SU-DHL-6 (cell line): ENCODE measurements at regions not wholly inside any gene's neighbourhood (a gene's known extent, or its start where the extent isn't known, plus 50 kb on each side); places are given as distances from the start of the nearest gene placed in this dataset.
A peak's percentile ranks its signal among the peaks of the same experiment; 100 is the strongest.

ENCODE experiments used
- H2AFZ ChIP-seq: fragments of 200-600 bp; sonication (generic); 2 replicates; pipeline ENCODE4 v1.6.1; 2014; ENCODE audit warnings: low read depth, mild to moderate bottlenecking, moderate library complexity, mixed read lengths, antibody characterized with exemption, low read length; ENCODE audit not compliant: severe bottlenecking
- H3F3A ChIP-seq: fragments of 200-600 bp; shearing (Covaris generic); 2 replicates; pipeline ENCODE4 v1.6.0; 2016; ENCODE audit warnings: antibody characterized with exemption, mild to moderate bottlenecking; ENCODE audit not compliant: insufficient read depth
- H3K27ac ChIP-seq: fragments of 200-600 bp; sonication (generic); 2 replicates; pipeline ENCODE4 v1.5.1; 2016; ENCODE audit warnings: low read depth, mild to moderate bottlenecking, low read length, moderate library complexity, mixed read lengths
- H3K27me3 ChIP-seq: fragments of 200-600 bp; sonication (generic), shearing (Covaris generic); 2 replicates; pipeline ENCODE4 v1.6.0; 2014; ENCODE audit warnings: mild to moderate bottlenecking, low read length
- H3K36me3 ChIP-seq: fragments of 200-600 bp; sonication (generic); 2 replicates; pipeline ENCODE4 v1.6.1; 2014; ENCODE audit warnings: mild to moderate bottlenecking, low read length, mixed read lengths
- H3K4me2 ChIP-seq: fragments of 300-600, 200-600 bp; shearing (Covaris generic), sonication (generic); 2 replicates; pipeline ENCODE4 v1.6.0; 2014; ENCODE audit warnings: low read length, low read depth, mild to moderate bottlenecking; ENCODE audit not compliant: poor library complexity, severe bottlenecking
- H3K4me3 ChIP-seq: fragments of 200-600 bp; sonication (generic); 2 replicates; pipeline ENCODE4 v1.5.1; 2014; ENCODE audit warnings: antibody characterized with exemption, low read length, mild to moderate bottlenecking, mixed read lengths; ENCODE audit not compliant: insufficient read depth, poor library complexity, severe bottlenecking
- H3K79me2 ChIP-seq: fragments of 200-600 bp; sonication (generic); 2 replicates; pipeline ENCODE4 v1.6.1; 2014; ENCODE audit warnings: mild to moderate bottlenecking, low read length, moderate library complexity; ENCODE audit not compliant: insufficient read depth
- H3K9ac ChIP-seq: fragments of 200-600 bp; sonication (generic); 2 replicates; pipeline ENCODE4 v1.7.0; 2014; ENCODE audit warnings: mild to moderate bottlenecking, low read length
- H3K9me2 ChIP-seq: fragments of 200-600 bp; sonication (generic); replicated peaks from 2 replicates; pipeline ENCODE4 v1.6.1; 2014; ENCODE audit warnings: low read length; ENCODE audit not compliant: insufficient read depth
- H3K9me3 ChIP-seq: fragments of 200-600 bp; sonication (generic); 2 replicates; pipeline ENCODE4 v1.6.1; 2014; ENCODE audit warnings: low read length, mixed read lengths; ENCODE audit not compliant: insufficient read depth
- H4K20me1 ChIP-seq: fragments of 200-600 bp; sonication (generic); 2 replicates; pipeline ENCODE4 v1.6.1; 2014; ENCODE audit warnings: low read depth, mild to moderate bottlenecking, antibody characterized with exemption, low read length, moderate library complexity, mixed read lengths
- EZH2phosphoT487 ChIP-seq: fragments of 200-600 bp; sonication (generic), shearing (Covaris generic); conservative IDR thresholded peaks from 2 replicates; pipeline ENCODE4 v1.6.1; 2018; ENCODE audit warnings: mild to moderate bottlenecking, antibody characterized with exemption, low read length, moderate library complexity, mixed read lengths
- TF ChIP-seq, protein P1 (sequence below): fragments of 200-600 bp; sonication (generic); IDR thresholded peaks from one replicate; pipeline ENCODE4 v1.5.1; 2017; ENCODE audit warnings: antibody characterized with exemption, mild to moderate bottlenecking, low read length, moderate library complexity; ENCODE audit not compliant: insufficient read depth, poor library complexity, severe bottlenecking

DNA sequence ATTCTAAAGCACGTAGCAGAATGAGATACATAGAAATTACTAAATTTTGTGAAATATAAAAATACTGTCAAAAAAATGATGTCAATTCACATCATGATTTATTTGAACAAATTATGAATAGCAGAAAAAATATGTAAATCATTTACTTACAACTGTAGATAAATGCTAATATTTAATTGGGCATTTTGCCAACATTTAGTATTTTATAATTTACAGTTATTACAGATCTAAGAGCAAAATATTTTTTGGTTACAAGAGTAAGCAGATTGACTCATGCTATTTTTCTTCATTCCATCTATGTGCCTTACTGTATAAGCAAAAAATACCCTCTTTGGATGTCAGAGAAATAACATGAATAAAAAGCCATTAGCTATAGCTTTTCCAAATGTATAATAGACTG, 282.3 kb upstream of the RGS18 start:
- no peaks in the 10 kb centered on the region for H3K9me2 ChIP-seq
- no peak overlapping the region for H3K27ac ChIP-seq
- H3K9me3 ChIP-seq = peaks cover 11% of the 10 kb centered on the region; the same call in 1 of the 2 replicates
- no peaks in the 10 kb centered on the region for H3K27me3 ChIP-seq
- no peaks in the 10 kb centered on the region for H3F3A ChIP-seq
- no peak overlapping the region for H3K4me2 ChIP-seq
- H3K9ac ChIP-seq = no peak overlapping the region
- no peak overlapping the region for H2AFZ ChIP-seq
- H3K79me2 ChIP-seq = no peaks in the 10 kb centered on the region
- H3K4me3 ChIP-seq = no peak overlapping the region
- TF ChIP-seq EZH2phosphoT487 = no peak
- TF ChIP-seq, protein P1, sequence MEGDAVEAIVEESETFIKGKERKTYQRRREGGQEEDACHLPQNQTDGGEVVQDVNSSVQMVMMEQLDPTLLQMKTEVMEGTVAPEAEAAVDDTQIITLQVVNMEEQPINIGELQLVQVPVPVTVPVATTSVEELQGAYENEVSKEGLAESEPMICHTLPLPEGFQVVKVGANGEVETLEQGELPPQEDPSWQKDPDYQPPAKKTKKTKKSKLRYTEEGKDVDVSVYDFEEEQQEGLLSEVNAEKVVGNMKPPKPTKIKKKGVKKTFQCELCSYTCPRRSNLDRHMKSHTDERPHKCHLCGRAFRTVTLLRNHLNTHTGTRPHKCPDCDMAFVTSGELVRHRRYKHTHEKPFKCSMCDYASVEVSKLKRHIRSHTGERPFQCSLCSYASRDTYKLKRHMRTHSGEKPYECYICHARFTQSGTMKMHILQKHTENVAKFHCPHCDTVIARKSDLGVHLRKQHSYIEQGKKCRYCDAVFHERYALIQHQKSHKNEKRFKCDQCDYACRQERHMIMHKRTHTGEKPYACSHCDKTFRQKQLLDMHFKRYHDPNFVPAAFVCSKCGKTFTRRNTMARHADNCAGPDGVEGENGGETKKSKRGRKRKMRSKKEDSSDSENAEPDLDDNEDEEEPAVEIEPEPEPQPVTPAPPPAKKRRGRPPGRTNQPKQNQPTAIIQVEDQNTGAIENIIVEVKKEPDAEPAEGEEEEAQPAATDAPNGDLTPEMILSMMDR = no peak
- H3K36me3 ChIP-seq = no peaks in the 10 kb centered on the region
- H4K20me1 ChIP-seq = no peaks in the 10 kb centered on the region

DNA sequence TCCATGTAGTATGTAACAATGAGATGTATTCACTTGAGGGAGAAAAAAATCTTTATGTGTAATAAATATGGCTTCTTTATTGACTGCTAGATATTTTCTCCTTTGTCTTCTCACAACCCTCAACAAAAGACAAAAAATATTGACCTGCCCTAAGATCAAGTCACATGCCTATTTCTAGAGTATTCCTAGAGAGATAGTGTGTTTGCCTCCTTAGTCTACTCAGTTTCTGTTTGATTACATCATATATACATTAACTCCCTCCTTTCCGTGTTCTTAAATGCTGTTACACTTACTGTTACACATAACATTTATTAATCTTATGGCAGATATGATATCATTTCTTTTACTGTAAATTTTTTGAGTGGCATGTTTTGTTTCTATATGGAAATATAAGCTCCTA, 281.6 kb upstream of the RGS18 start:
- Histone ChIP-seq H3F3A (no peaks in the 10 kb centered on the region), H3K4me2 (no peak overlapping the region), H3K9me3 (peaks cover 5% of the 10 kb centered on the region; the same call in 1 of the 2 replicates), H4K20me1 (no peaks in the 10 kb centered on the region), H2AFZ (peak overlapping the region; percentile 5), H3K9me2 (no peaks in the 10 kb centered on the region), H3K9ac (no peak overlapping the region), H3K27ac (no peak overlapping the region), H3K79me2 (no peaks in the 10 kb centered on the region), H3K36me3 (no peaks in the 10 kb centered on the region), H3K27me3 (no peaks in the 10 kb centered on the region), H3K4me3 (no peak overlapping the region)
- TF ChIP-seq, protein P1 = no peak
- no peak for TF ChIP-seq EZH2phosphoT487

DNA sequence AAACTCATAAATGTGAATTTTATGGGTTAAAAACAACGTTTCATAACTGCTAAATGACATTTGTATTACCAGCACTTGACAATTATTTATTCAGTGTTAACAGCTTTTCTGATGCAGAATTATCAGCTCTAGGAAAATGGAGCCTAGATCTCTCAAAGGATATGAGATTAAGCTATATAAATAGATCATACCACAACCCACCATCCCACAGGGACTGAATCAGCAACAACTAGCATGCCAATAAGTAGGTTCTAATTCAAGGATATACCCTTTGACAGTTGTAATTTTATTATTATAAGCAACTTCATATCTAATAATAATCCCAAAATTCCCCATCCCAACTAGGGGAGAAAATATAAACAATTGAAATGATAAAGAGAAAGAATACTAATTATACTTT, 275.4 kb upstream of the RGS18 start:
- H3K27ac ChIP-seq = no peak overlapping the region
- no peaks in the 10 kb centered on the region for H3K9me2 ChIP-seq
- H3K36me3 ChIP-seq = no peaks in the 10 kb centered on the region
- H3K9me3 ChIP-seq = no peaks in the 10 kb centered on the region
- TF ChIP-seq, protein P1 = no peak
- TF ChIP-seq EZH2phosphoT487 = no peak
- no peak overlapping the region for H3K4me2 ChIP-seq
- no peaks in the 10 kb centered on the region for H3K27me3 ChIP-seq
- no peaks in the 10 kb centered on the region for H4K20me1 ChIP-seq
- H3F3A ChIP-seq = no peaks in the 10 kb centered on the region
- H3K9ac ChIP-seq = no peak overlapping the region
- peak overlapping the region; percentile 72 for H2AFZ ChIP-seq
- H3K4me3 ChIP-seq = no peak overlapping the region
- no peaks in the 10 kb centered on the region for H3K79me2 ChIP-seq

DNA sequence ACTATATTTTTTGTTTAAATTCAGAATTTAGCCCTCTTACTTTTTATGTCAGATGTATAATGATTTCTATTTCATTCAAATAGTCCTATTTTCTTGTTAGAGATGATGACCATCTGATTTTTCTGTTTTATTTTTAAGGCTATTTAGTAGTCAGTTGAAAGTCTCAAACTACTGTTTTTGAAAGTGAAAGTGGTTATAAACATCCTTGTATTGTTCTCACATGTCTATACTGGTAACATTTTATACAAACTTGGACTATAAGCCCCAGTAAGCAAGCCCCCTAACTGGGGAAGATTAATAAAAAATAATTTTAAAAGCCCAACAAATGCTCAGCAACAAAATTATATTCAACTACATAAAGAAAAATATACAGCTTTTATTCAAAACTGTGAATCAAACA, 271.3 kb upstream of the RGS18 start:
- Histone ChIP-seq H3K27ac (no peak overlapping the region), H3K9ac (no peak overlapping the region), H4K20me1 (no peaks in the 10 kb centered on the region), H3K9me3 (no peaks in the 10 kb centered on the region), H3F3A (no peaks in the 10 kb centered on the region), H3K9me2 (no peaks in the 10 kb centered on the region), H3K27me3 (no peaks in the 10 kb centered on the region), H3K36me3 (no peaks in the 10 kb centered on the region), H3K79me2 (no peaks in the 10 kb centered on the region), H2AFZ (peak overlapping the region; percentile 46), H3K4me2 (peak overlapping the region; percentile 35), H3K4me3 (no peak overlapping the region)
- TF ChIP-seq, protein P1 = no peak
- no peak for TF ChIP-seq EZH2phosphoT487
